ENCODE measurements at regions not wholly inside any gene's neighbourhood (a gene's known extent, or its start where the extent isn't known, plus 50 kb on each side); places are given as distances from the start of the nearest gene placed in this dataset.

DNA sequence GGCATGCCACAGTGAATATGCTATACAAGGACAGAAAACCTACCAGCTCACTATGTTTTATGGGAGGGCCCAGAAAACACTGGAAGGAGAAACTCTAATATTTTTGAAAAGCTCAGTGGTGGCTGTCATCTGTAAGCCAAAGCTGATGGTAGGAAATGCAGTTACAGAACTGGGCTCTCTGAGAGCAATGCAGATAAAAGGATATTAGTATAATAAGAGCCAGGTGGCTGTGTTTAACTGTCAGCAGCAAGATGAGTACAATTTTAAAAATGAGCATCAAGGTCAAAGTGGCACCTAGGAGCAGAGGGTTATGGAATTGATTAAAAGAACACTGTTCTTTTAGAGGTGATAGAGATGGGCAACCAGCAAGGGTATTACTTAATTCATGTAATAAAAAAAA is 345.0 kb downstream of the NDFIP2 start:
- DNase-seq (ENCODE audit: low spot score) = no peak

DNA sequence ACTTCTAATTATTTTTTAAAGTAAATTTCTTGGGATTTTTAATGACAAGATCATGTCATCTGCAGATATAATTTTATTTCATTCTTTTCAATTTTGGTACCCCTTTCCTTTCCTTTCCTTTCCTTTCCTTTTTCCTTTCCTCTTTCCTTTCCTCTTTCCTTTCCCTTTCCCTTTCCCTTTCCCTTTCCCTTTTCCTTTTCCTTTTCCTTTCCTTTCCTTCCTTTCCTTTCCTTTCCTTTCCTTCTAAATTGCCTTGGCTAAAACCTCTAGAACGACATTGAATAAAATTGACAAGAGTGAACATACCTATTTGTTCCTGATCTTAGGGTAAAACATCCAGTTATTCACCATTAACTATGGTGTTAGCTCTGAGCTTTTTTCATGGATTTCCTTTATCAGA is 334.1 kb downstream of the NDFIP2 start:
- DNase-seq (ENCODE audit: low spot score) = no peak

GRCh38 chr13:79812070-79812850 is 331.3 kb downstream of the NDFIP2 start:
- DNase-seq (ENCODE audit: low spot score) = no peak

- DNase-seq (ENCODE audit: low spot score) = no peak
Observed at GRCh38 chr13:79811170-79811569, 330.2 kb downstream of the NDFIP2 start.

- no peak for DNase-seq (ENCODE audit: low spot score)
Observed at GRCh38 chr13:79810669-79811068, 329.7 kb downstream of the NDFIP2 start.

DNA sequence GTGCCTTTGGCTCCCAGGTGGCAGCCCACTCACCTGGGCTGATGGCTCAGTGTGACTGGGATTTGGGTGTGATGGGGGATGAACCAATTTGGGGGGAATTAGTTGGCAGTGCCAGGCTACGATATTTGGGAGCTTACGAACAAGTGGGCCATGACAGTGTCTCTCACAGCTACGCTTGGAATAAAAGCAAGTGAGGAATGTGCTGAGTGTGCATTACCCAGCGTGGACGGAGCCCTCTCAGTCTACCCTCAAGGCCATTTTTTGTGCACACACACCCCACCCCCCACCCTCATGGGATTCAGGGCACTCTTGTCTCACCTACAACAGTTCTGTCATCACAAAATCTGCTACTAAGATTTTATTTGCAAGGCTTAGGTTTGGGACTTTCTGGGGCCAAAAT is 329.1 kb downstream of the NDFIP2 start:
- DNase-seq (ENCODE audit: low spot score) = no peak

GRCh38 chr13:79808475-79808874 is 327.5 kb downstream of the NDFIP2 start:
- DNase-seq (ENCODE audit: low spot score) = no peak

GRCh38 chr13:79807554-79807953 is 326.6 kb downstream of the NDFIP2 start:
- DNase-seq (ENCODE audit: low spot score) = no peak

DNA sequence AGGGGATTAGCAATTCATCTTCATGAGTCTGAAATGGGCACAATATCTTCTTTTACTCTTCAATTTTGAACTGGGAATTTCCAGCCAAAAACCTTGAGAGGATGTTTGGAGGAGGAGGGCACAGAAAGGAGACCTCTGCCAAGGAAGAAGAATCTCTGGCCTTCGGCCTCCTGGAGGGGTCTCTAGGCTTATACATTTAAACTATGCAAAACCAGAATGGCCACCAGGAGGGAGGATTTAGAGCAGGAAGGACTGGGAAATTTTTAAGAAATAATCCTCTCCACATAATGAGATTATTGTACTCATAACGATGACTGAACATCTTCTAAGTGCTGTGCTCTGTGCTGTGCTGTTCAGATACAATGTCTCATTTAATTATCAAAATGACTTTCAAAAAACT is 325.9 kb downstream of the NDFIP2 start:
- no peak for DNase-seq (ENCODE audit: low spot score)

- no peak for DNase-seq (ENCODE audit: low spot score)
Observed at GRCh38 chr13:79805317-79805716, 324.4 kb downstream of the NDFIP2 start.

DNA sequence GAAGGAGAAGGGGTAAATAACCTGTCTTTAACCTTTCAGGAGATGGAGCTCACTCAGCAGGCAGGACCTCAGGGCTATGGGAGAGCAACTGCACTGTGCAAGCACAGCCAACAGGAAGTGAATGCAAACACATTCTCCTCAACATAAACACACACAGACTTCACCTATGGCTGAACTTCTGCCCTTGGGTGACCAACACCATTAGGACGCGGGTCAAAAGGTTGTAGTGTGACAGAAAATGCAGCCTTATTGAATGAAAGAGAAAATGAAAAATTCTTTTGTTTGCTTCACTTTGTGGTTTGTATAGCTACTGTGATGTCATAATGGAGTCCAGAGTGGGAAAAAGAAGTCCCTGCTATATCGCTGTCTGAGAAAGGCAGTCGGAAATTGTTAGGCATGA is 323.0 kb downstream of the NDFIP2 start:
- no peak for DNase-seq (ENCODE audit: low spot score)

DNA sequence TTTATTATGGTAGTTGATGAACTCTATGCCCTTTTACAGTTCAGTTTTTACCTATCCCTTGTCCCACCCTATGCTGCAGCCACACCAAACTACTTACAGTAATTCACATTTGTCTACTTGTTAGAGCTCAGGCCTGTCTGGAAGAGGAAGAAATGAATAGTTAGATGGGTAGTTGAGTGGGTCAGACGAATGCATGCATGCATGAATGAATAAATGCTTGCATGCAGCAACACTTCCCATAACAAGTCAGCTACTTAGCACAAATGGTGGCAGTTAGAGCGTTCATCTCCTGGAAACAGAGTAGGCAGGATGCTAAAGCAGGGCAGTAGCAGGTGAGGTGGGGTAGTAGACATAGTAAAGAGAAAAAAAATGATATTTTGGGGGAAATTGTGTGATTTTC is 322.3 kb downstream of the NDFIP2 start:
- no peak for DNase-seq (ENCODE audit: low spot score)

GRCh38 chr13:79802389-79803085 is 321.6 kb downstream of the NDFIP2 start:
- peak; percentile 98 for DNase-seq (ENCODE audit: low spot score)

DNA sequence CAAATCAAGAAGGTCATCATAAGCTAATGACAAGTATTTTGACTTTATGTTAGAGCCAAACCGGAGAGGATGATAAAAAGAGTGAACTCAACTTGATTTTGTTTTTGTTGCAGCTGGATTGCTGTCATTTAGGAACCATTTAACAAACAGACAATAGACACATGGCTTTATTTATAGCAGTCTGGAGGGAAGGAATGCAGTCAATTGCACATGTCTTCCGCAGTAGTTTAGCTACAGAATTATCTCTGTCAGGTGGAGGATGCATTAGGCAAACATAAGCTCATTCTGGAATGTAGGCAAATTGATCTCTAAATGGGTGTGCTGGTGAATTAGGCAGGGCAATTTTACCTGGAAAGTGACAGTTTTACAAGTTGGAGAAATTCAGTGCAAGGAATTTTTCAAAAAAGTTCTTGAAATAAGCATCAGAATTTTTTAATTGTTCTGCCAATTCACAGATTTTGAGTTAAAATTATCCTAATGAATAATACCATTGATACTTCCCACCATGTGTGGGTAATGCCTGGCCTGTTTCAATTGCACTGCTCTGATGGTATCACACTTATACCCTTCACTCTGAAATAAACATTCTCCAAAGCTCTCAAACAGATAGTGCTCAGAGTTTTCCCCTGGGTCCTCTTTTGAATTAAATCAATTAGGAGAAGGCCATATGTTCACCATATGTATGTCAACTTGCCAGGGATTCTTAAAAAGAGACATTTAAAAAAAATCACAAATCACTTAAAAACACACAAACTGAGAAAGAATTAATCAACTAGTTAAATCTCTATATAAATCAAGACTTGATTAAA is 318.3 kb downstream of the NDFIP2 start:
- DNase-seq (ENCODE audit: low spot score) = peak; percentile 31

GRCh38 chr13:79796136-79796535 is 315.2 kb downstream of the NDFIP2 start:
- no peak for DNase-seq (ENCODE audit: low spot score)

DNA sequence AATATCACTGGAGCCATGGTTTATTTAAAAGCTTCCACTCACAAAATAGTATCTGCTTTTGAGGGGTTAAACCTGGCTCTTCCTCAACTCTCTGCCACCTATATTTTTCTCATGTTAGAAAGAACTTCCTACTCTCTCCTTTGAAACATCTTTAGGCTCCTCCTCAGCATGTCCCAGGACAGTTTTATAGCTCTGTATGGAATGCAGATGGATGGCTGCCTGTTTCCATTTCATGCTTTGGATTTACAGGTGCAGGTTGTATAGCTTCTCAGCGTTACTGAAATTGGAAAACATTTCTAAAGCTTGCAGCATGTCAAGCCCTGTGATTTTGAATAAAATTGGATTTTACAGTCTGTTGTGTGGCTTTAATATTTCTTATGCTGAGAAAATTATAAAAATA is 314.0 kb downstream of the NDFIP2 start:
- no peak for DNase-seq (ENCODE audit: low spot score)

DNA sequence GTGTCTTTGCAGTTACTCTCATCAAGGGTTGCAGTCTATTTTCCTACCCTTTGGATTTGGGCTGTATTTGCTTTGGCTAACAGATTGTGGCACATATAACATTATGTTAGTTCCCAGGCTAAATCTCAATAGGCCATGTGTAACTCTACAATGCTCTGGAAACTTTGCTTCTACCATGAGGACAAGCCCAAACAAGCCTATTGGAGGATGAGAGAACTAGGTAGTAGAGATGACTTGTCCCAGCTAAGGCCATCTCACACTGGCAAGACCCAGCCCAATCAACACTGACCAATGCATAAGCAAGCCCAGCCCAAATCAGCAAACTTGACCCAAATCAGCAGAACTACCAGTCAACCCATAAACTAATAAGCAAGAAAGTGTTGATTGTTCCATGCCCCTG is 311.8 kb downstream of the NDFIP2 start:
- no peak for DNase-seq (ENCODE audit: low spot score)

DNA sequence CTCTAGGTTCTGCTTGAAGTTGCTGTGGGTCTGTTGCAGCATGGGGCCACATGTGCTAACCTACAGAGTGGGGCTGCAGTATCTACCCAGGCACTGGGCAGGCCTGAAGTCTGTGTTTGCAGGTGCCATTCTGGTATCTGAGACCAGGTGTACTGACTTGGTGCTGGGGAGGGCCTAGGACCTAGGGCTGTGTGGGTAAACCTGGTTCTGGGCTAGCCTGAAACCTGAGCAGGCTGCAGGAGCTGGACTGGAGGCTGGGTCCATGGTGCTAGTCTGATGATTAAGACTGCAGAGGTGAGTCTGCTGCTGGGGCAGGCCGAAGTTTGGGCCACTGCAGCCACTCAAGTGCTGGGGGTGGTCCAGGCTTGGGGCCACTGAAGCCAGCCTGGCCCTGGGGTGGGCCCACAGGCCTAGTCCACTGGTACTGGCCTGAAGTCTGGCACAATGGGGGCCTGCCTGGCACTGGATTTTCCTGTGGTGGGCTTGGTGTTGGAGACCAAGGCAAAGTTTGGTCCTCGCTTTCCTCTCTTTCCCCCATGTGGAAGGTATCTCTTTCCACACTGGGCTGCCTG is 310.6 kb downstream of the NDFIP2 start:
- no peak for DNase-seq (ENCODE audit: low spot score)

DNA sequence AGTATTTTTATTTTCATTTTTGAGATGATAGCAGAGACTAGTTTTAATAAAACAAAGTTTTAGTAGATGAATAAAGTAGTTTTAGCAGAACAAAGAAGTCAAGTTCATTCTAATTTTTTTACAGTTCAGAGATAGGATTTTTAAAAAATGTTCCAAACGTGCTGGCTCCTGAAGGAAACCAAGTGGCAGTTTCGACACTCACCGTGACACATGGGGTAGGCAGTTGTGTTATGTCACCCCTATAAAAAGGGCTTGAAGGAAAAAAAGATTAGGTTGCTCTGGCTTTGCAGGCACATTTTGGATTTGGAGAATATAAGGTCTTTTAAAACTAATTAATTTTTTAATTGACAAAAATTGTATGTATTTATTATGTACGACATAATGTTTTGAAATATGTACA is 305.2 kb downstream of the NDFIP2 start:
- no peak for DNase-seq (ENCODE audit: low spot score)

DNA sequence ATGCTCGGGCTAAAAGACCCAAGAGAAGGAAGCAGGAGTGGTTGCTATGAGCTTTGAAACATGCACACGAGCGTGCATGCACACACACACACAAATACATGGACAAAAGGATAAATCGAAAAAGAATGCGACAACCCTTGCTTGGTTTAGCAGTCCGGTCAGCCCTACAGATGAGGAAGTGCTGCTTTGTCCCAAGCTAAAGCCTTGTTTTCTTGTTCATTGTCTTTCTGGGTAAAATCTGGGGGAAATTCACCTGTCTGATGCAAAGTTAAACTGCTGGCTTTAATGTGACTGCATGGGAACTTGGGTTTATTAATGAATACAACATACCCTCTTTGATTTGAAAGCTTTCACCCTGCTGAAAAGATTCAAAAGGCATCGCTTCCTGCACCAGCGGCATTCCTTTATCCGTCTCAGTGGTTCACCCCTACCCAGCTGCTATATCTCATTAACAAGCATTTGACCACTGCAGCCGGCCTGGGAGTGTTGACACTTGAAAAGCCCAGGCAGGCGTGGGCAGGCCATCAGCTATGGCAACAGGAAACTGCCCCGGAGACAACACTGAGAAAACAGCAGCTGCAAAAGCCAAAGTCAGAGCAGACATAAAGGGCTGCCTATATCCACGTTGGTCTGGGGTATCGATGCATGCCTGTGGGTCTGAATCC is 301.7 kb downstream of the NDFIP2 start:
- DNase-seq (ENCODE audit: low spot score) = peak; percentile 30

GRCh38 chr13:79781829-79782540 is 301.0 kb downstream of the NDFIP2 start:
- DNase-seq (ENCODE audit: low spot score) = no peak

Measured in cerebellar cortex (tissue), 1 donor.